RWPE1 (cell line): ENCODE measurements at regions not wholly inside any gene's neighbourhood (a gene's known extent, or its start where the extent isn't known, plus 50 kb on each side); places are given as distances from the start of the nearest gene placed in this dataset.

Source experiments
- CTCF ChIA-PET: fragments of 350-600 bp; sonication (Branson Sonifier 250); formaldehyde crosslinking; extraction: SDS; loops from one replicate; lab custom pipeline; 2021; lab: Yijun Ruan, JAX
- POLR2A ChIA-PET: fragments of 400-600 bp; formaldehyde crosslinking; extraction: SDS; loops from one replicate; lab custom pipeline; 2020; ENCODE audit warnings: antibody characterized with exemption; ENCODE audit not compliant: low non-redundant PET; lab: Yijun Ruan, JAX
- DNase-seq: peaks from one replicate; pipeline ENCODE4 v3.0.0; 2012; ENCODE audit warnings: low spot score
- H3K27ac ChIP-seq: fragments of 450-650 bp; 2 replicates; pipeline ENCODE4 v1.5.1; 2017
- TF ChIP-seq, protein P1 (sequence below): fragments of 450-650 bp; conservative IDR thresholded peaks from 2 replicates; pipeline ENCODE4 v1.5.1; 2017; ENCODE audit warnings: low read depth, mild to moderate bottlenecking

DNA sequence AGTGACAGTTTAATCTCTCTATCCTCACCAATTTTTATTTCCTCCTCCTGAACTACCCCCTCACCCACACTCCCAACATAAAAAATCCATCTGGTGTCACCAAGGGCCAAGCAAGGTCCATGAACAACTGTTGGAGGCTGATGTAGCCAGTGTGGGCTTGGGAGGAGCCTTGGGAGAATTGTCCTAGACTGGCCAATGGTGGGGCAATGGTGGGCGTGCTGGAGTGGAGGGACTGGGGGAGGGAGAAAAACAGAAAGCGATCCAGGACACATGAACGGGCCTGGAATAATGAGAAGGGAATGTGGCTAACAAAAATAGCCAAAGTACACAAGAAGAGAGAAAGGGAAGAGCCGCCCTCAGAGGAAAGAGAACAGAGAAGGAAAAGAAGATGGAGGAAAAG, 272.6 kb downstream of the ENC1 start:
- TF ChIP-seq, protein P1, sequence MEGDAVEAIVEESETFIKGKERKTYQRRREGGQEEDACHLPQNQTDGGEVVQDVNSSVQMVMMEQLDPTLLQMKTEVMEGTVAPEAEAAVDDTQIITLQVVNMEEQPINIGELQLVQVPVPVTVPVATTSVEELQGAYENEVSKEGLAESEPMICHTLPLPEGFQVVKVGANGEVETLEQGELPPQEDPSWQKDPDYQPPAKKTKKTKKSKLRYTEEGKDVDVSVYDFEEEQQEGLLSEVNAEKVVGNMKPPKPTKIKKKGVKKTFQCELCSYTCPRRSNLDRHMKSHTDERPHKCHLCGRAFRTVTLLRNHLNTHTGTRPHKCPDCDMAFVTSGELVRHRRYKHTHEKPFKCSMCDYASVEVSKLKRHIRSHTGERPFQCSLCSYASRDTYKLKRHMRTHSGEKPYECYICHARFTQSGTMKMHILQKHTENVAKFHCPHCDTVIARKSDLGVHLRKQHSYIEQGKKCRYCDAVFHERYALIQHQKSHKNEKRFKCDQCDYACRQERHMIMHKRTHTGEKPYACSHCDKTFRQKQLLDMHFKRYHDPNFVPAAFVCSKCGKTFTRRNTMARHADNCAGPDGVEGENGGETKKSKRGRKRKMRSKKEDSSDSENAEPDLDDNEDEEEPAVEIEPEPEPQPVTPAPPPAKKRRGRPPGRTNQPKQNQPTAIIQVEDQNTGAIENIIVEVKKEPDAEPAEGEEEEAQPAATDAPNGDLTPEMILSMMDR, result no peak
- H3K27ac ChIP-seq, result no peak overlapping the region
- POLR2A ChIA-PET, result no interaction called here
- DNase-seq, result no peak
- CTCF ChIA-PET, result no interaction called here

DNA sequence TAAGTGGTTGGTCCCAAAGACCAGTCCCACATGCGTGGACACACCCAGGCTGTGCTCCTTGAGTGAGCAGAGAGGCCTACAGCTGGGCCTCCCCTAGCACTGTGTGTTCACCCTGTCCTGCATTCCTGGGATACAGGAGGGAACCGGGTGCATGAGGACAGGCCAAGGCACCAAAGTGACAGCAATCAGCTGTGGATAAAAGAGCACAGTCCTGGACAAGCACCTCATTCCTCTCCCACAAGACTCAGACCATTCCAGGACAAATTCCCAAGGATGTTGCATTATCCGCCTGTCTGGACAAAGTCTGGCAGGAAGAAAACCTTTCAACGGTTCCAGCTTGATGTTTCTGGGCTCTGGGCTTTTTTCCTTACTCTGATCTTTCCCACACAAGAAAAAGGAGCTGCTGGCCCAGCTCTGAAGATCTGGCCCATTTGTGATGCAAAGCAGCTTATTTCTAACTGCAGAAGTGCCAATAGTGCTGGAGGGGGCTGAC, 273.2 kb downstream of the ENC1 start:
- POLR2A ChIA-PET, result no interaction called here
- TF ChIP-seq, protein P1, result no peak
- DNase-seq, result no peak
- peak overlapping the region; percentile 39 for H3K27ac ChIP-seq
- CTCF ChIA-PET, result no interaction called here

GRCh38 chr5:74365723-74366122, 274.8 kb downstream of the ENC1 start:
- ChIA-PET POLR2A (no interaction called here), CTCF (no interaction called here)
- H3K27ac ChIP-seq, result no peak overlapping the region
- TF ChIP-seq, protein P1, result no peak
- DNase-seq, result no peak

- TF ChIP-seq, protein P1, result no peak
- ChIA-PET CTCF (no interaction called here), POLR2A (no interaction called here)
- no peak for DNase-seq
- no peak overlapping the region for H3K27ac ChIP-seq
Observed at GRCh38 chr5:74364507-74364906, 276.0 kb downstream of the ENC1 start.

- H3K27ac ChIP-seq, result no peak overlapping the region
- ChIA-PET POLR2A (no interaction called here), CTCF (no interaction called here)
- TF ChIP-seq, protein P1, result no peak
- DNase-seq, result no peak
Observed at GRCh38 chr5:74363603-74364205, 276.8 kb downstream of the ENC1 start.

GRCh38 chr5:74361406-74362358, 278.8 kb downstream of the ENC1 start:
- no peak overlapping the region for H3K27ac ChIP-seq
- TF ChIP-seq, protein P1, result no peak
- DNase-seq, result no peak
- POLR2A ChIA-PET, result no interaction called here
- CTCF ChIA-PET, result interaction anchor here (0.6 kb wide), 1 partner anchor 20 kb away, joined by 4 read pairs; no protein-coding TSS in a partner anchor
